HG02973 (cell line): ENCODE measurements at regions not wholly inside any gene's neighbourhood (a gene's known extent, or its start where the extent isn't known, plus 50 kb on each side); places are given as distances from the start of the nearest gene placed in this dataset.

ENCODE experiments used
- ATAC-seq: cut with Tn5 transposase; IDR thresholded peaks from one replicate; pipeline ENCODE4 v1.9.1; 2021; ENCODE audit warnings: moderate library complexity; ENCODE audit not compliant: unreplicated experiment

GRCh38 chr2:15788455-15788829 lies 151.9 kb upstream of the MYCN start:
- no peak for ATAC-seq

DNA sequence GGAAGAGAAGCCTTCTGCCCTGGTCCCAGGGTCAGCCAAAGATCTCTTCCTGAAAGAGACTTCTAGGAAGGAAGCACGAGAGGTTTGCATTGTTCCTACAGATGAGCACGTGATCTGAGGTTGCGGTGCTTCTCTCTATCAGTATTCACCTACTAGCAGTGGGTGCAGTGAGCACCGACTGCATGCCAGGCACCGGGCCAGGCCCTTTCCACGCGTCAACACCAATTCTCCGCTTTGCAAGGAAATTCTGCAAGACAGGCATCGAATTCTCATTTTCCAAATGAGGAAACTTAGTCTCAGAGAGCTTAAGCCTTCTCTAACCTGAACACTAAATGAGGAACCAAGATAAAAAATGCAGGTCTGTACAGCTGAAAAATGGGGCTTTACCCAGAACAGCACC lies 151.5 kb upstream of the MYCN start:
- ATAC-seq: no peak

GRCh38 chr2:15789381-15790062 lies 150.8 kb upstream of the MYCN start:
- ATAC-seq: no peak

GRCh38 chr2:15790326-15790725 lies 150.0 kb upstream of the MYCN start:
- no peak for ATAC-seq

DNA sequence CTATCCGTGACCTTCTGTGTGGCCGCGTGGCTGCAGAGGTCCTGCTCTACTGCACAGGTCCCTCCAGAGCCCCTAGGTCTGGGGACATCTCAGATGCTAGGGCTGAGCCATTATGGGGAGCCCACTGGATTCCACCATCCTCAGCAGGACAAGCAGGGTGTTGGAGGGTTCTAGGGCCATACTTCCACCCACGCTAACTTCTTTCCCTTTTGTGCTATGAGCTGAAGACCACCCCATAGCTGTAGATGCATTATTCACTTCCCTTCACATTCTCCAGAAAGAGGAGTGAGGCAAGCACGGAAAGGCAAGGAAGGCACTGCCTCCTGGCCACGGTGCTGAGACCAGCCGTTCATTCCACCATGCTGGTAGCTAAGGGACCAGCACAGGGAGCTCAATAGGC lies 149.5 kb upstream of the MYCN start:
- no peak for ATAC-seq

- ATAC-seq: no peak
Observed at GRCh38 chr2:15791294-15791693, 149.1 kb upstream of the MYCN start.

GRCh38 chr2:15792331-15792730 lies 148.0 kb upstream of the MYCN start:
- ATAC-seq: no peak

DNA sequence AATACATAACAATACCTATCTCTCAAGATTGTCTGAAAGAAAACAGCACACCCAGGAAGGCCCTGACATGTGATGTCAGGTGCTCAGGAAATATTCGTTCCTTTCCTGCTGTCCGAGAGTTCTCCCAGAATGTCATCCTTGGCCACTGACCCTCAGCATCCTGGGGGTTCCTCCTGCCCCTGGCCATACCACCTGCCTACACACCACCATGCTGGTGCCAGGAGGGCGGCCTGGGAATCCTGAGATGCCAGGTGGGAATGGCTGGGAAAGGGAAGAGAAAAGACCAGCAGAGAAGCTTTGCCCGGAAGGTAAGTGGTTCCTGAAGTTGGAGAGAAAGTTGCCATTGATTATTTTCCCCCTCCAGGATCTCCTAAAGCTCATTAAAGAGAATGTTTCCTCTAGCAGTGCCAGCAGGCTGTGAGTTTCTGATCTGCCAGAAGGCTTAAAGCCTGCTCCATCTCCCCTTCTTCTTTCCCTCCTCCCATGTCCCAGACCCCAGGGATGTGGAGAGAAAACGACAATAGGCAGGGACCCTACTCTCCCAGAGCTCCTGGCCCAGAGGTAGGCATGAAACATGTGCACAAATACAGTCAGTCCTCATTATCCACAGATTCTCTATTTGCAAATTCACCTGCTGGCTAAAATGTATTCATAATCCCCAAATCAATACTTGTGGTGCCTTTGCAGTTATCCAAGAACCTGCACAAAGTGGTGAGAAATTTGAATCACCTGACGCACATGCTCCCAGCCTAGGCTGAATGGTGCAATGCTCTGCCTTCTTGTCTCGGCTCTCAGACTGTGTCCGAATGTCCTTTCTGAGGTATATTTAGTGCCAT lies 147.1 kb upstream of the MYCN start:
- ATAC-seq: no peak

GRCh38 chr2:15793978-15794377 lies 146.4 kb upstream of the MYCN start:
- no peak for ATAC-seq

GRCh38 chr2:15794608-15795134 lies 145.7 kb upstream of the MYCN start:
- no peak for ATAC-seq

DNA sequence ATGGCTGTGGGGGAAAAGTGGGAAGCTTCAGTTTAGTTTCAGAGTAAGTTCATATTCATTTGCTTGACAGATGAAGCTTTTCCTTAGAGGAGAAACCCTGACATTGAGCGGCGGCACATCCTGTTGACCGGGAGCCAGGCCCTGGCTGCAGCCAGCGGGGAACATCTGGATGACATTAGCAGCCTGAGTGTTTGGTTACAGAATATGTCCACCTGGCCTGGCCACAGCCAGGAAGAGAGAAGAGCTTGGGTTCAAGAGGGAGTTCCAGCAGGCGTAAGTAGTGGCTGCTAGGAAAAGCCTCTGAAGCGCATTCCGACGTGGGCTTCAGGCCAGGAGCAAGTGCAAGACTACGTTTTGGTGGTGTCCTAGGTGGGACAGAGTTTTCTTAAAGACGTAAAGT lies 144.9 kb upstream of the MYCN start:
- no peak for ATAC-seq

DNA sequence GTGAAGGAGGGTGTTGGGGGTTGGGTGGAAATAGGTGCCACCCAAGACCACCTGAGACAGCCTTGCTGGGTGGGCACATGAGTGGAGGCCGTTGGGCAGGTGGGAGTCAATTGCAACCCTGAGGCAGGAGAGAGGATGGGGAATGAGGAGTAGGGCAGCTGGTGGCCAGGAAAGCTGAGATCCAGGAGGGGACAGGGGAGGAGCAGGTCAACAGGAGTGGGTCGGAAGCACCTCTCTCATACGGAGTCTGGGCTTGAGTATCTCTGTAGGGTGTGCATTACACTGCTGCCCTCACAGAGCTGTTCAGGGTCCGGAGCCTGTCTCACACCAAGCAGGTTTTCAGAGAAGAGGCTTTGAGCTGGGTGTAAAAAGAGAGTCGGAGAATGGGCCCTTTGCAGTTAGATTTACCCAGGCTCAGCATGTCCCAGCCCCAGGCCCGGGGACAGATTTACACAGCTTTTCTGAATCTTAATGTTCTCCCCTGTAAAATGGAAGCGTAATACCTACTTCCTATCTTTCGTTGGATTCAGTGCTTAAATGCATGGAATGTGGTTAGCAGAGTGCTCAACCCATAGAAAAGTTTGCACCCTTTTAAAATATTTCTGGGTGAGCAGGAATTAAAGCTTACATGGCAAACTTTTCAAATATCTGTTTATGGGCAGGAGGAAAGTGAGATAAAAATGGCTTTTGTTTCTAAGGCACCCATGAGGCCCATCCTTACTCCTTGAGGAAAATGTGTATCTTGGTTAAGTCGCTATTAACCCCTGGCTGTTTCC lies 144.0 kb upstream of the MYCN start:
- ATAC-seq: no peak

- no peak for ATAC-seq
Observed at GRCh38 chr2:15797231-15797938, 143.0 kb upstream of the MYCN start.

DNA sequence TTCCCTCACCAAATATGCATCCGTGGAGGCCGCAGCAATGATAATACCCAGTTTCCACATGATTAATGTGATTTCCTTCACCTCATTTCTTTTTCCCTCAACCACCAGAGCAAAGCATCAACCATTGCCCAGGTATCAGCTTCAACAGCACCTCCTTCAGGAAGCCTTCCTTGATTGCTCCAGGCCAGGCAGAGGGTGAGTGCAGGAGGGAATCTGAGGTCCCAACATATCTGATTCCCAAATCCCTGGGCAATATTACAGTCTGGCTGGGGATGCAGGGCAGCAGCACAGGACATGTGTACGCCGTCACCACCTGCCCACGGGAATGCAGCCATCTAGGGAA lies 142.4 kb upstream of the MYCN start:
- no peak for ATAC-seq

DNA sequence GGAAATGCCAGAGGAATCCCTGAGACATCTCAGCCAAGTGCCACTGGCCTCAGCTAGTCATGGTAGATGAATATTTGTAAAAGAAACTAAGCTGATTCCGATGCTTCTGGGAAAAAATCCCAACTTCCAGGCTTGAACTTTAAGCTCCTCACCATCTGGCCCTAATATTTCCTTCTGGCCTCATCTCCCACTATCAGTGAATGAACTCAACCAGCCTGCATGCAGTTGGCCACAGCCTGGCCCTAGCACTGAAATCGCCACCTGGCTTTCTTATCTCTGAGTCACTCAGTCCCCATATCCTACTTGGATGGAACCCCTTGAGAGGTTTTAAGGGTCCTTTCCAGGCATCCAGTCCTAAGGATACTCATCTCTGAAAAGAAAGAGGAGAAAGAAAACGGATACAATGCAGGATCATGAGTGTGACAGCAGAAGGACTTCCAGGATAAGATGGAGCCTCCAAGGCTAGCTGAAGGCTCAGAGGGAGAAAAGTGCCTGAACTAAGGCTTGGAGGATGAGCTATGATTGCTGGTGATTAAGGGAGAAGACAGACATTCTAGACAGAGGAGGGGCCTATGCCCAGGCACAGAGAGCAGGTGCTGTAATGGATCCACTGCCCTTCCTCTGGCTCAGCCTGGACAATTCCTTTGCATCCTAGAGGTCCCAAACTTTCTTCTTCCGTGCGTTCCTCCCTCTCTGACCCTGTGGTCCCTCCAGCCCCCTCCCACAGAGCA lies 141.5 kb upstream of the MYCN start:
- ATAC-seq: no peak

GRCh38 chr2:15799432-15799827 lies 140.9 kb upstream of the MYCN start:
- peak; percentile 85 for ATAC-seq

GRCh38 chr2:15800495-15801329 lies 139.6 kb upstream of the MYCN start:
- ATAC-seq: no peak

- no peak for ATAC-seq
Observed at GRCh38 chr2:15801439-15801838, 138.9 kb upstream of the MYCN start.

- no peak for ATAC-seq
Observed at GRCh38 chr2:15801904-15802303, 138.4 kb upstream of the MYCN start.
